Ramos (cell line): ENCODE measurements at regions not wholly inside any gene's neighbourhood (a gene's known extent, or its start where the extent isn't known, plus 50 kb on each side); places are given as distances from the start of the nearest gene placed in this dataset.
"Not testable (repeated sequence)": the region's sequence is repeated elsewhere in the genome, so short reads cannot be mapped to it uniquely, and the experiment has no call there.

Experiments used
- in situ Hi-C: fragments of 300-500 bp; cut with MboI; formaldehyde crosslinking; loops from one replicate; pipeline ENCODE4 v1.14.3; 2022; ENCODE audit warnings: low sequenced_read_pairs; ENCODE audit not compliant: unreplicated experiment

DNA sequence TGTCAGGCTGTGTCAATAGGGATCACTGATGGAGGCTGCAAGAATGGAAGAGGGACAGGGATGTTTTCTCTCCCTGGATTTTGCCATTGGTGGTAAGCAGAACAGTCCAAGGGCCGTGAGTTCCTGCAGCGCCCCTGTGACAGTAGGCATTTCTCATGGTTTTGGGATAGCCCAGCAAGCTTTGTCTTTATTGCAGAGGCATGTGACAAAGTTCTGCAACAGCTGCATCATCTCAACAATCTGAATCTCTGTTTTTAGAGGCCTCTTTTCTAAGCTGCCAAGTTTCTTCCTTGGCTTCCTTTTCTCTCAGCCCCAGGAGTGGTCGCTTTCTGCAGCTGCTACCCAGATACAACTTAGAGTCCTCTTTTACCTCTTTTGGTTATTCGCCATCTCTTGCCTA is 95.7 kb upstream of the TSHZ3 start:
- in situ Hi-C loops, result no loop called here

DNA sequence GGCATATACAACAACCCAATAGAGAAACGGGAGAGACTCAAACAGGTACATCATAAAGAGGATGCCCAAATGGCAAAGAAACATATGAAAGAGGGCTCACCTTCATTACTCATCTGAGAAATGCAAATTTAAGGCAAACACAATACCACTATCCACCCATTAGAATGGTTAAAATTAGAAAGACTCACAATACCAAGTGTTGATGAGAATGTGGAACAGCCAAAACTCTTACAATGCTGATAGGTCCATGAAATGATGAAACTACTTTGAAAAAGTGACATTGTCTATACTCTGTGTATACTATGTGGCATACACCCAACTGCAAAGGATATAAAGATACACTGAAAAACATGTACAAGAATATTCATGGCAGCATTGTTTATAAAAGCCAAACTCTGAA is 96.2 kb upstream of the TSHZ3 start:
- in situ Hi-C loops, result no loop called here

DNA sequence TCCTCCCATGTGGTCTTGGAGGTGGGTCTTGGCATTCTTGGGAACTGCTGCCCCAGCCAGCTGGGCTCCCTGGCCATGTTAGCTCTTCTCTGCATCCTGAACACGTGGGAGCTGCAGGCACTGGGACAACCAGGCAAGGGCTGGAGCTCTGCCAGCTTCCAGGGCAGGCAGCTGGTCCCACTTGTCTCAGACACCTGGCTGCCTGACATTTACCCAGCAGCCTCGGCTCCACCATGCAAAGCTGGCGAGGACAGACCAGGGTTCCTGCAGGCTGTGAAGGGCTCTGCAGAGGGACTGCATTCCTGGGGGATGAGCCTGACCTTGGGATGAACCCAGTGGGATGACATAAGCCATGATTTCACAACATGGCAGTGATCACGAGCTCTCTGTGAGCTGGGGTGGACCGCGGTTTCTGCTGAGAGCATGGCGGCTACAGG is 99.0 kb upstream of the TSHZ3 start:
- in situ Hi-C loops, result no loop called here

DNA sequence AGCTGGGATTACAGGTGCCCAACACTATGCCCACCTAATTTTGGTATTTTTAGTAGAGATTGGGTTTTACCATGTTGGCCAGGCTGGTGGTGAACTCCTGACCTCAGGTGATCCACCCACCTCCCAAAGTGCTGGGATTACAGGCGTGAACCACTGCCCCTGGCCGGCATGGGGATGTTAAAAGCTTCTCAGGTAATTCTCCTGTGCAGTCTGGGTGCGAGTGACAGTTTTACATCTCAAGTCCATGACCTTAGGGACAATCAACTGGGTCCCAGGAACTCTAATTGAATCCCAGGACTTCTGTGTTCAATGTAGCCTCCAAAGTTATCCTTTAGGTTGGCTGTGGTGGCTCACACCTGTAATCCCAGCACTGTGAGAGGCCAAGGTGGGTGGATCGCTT is 100.1 kb upstream of the TSHZ3 start:
- in situ Hi-C loops, result no loop called here

DNA sequence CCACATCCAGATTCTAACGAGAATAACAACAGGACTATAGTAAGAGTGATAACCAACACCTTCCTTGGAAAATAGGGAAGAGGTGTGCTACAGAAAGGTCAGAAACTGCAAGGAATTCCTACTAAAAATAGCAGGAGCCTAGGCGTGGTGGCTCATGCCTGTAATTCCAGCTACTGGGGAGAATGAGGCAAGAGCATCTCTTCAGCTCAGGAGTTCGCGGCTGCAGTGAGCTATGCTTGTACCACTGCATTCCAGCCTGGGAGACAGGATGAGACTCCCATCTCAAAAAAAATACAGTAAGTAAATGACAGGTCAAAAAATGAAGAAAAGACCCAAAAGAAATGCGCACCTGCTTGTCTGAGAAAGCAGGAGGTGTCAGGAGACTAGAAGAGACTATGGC is 101.5 kb upstream of the TSHZ3 start:
- in situ Hi-C loops, result no loop called here

DNA sequence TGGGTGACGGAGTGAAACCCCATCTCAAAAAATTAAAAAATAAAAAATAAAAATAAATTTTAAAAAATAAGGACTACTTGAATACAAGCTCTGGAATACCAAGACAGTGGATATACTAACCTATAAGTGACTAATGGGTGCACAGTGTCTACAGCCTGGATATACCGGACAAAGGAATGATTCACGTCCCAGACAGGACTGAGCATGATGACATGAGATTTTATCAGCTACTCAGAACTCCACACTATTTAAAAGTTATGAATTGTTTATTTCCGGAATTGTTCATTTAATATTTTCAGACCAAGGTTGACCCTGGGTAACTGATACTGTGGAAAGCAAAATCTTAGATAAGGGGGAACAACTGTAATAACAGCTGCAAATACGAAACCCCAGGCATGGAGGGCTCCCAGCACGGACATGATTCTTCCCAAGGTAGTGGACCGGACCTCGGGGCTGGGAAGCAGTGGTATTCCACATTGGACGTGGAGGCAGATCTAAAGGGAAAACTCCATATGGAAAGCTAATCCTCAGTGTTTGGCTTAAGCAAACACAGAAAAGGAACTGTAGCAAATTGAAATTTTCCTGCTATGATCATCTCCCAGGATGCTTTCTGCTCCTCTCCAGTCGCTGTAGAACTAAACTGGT is 102.6 kb upstream of the TSHZ3 start:
- in situ Hi-C loops, result no loop called here

DNA sequence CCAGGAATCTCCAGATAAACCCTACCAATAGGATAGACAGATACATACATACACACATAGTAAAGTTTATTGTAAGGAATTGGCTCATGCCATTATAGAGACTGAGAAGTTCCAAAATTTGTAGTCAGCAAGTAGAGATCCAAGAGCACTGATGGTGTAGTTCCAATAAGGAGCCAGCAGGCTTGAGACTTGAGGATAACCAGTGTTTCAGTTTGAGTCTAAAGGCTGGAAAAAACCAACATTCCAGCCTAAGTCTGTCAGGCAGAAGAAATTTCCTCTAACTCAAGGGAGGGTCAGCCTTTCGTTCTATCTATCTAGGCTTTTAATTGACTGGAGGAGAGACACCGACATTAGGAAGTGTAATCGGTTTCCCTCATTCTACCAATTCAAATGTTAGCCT is 110.2 kb upstream of the TSHZ3 start:
- in situ Hi-C loops, result no loop called here

DNA sequence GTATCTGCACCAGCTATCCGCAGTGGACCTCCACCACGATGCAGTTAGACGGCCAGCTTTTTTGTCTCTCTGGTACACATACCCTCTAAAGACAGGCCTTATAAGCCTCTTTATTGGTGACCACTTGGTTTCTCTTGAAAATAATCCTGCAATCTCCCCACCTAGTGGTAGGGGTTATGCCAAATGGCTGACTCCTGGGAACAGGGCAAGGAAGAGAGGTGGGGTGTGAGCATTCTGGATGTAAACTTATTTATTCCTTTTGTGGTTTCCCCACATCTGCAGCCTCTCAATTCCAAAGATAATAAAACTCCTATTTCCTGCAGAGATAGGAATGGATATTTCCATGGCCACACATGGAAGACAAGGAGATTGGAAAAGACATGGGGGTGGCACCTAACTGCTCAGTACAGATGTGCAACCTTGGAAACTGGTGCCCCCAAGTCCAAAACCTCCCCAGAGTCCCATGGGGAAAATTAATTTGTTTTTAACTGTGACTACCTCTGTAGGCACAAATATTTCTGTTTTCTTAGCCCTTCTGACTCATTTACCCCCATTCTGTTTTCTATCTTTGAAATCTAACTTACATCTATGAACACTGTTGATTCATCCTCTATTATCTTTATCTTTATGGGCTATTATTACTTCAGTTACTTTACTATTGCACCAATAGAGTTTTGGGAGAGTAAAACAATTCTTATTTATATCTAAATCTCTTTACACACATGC is 112.7 kb upstream of the TSHZ3 start:
- in situ Hi-C loops, result no loop called here

DNA sequence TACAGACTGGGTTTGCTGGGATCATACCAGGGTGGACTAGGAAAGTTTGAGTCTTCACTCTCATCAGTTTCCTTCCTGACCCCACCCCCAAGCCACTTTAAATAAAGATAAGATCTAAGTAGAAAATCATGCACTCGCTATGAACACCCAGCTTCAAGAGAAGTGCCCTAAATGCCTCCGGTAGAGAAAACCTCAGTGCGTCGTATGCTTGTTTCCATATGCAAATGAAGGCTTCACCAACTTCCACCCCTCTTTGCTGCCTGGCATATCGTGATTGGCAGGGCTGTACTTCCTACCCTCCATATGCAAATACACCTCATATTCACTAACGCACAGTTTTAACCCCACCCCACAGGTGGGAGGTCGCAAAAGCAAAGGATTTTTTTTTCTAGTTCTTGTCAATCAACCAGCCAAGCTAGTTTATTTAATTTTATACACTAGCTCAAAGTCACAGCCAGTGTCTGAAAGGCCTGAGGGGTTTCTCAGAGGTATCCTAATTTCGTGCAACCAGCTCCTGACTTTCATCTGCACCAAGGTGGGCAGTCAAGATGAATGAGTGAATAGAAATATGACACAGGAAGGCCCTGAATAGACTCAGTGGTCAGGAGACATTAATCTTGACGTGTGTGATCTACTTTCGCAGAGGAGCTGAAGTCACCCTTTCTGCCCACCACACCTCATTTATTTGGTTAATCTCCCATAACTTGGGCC is 121.1 kb upstream of the TSHZ3 start:
- in situ Hi-C loops, result no loop called here

DNA sequence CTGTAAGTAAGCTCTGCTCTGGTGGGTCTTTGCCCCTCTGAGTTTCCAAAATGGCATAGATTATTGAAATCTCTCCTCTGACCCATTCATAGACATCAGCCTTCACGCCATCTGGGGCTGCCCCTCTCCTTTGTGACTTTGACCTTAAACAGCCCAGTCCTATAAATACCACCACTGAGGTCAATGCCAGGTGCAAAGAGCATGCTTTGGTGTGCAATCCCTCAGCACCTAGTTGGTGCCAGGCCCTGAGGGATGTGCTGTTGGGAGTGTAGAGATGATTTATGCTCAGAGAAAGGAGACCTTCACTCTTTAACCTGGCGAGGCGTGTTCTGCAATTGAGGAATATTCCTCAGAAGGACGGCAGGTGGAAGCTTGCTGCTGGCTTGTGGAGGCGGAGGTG is 121.7 kb upstream of the TSHZ3 start:
- in situ Hi-C loops, result no loop called here

DNA sequence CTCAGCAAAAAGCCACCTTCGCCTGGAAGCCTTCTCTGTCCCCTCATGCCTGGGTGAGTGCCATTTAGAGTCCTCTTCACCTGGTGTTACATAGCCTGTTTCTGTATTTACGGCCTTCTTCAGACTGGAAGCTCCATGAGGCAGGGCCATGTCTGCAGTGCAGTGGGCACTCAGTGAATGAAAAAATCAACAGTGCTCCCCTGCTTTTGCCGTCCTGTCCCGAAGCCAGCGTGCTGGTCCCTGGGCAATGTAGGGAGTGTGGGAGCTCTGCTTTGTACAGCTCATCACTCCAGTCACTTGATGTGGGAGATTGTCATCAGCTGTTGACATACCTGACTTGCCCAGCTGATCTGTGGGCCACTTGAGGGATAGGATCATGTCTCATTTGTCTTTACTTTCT is 129.0 kb upstream of the TSHZ3 start:
- in situ Hi-C loops, result no loop called here

DNA sequence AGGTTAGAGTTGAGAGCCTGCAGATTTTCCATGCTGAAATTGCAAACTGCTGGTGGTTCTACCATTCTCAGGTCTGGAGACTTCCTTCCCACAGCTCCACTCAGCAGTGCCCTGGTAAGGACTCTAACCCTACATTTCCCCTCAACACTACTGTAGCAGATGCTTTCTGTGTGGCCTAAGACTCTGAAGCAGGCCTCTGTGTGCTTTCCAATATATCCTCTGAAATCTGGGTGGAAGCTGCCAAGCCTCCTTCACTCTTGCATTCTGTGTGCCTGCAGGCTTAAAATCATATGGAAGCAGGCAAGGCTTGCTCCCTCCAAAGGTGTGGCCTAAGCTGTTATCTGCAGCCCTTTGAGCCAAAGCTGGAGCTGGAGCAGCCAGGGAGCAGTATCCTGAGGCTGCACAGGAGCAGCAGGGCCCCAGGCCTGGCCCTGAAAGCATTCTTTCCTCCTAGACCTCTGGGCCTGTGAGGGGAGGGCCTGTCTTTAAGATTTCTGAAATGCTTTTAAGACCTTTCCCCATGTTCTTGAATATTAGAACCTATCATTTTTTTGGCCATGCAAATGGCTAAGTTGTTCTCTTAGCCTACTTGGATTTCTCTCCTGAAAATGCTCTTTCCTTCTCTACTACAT is 134.1 kb upstream of the TSHZ3 start:
- in situ Hi-C loops, result no loop called here

DNA sequence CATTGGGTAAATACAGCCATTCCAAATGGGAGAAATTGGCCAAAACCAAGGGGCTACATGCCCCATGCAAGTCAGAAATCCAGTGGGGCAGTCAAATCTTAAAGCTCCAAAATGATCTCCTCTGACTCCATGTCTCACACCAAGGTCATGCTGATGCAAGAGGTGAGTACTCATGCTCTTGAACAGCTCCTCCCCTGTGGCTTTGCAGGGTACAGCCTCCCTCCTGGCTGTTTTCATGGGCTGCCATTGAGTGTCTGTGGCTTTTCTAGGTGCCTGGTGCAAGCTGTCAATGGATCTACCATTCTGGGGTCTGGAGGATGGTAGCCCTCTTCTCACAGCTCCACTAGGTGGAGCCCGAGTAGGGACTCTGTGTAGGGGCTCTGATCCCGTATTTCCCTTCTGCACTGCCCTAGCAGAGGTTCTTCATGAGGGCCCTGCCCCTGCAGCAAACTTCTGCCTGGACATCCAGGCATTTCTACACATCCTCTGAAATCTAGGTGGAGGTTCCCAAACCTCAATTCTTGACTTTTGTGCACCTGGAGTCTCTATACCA is 135.7 kb upstream of the TSHZ3 start:
- in situ Hi-C loops, result not testable (repeated sequence)

DNA sequence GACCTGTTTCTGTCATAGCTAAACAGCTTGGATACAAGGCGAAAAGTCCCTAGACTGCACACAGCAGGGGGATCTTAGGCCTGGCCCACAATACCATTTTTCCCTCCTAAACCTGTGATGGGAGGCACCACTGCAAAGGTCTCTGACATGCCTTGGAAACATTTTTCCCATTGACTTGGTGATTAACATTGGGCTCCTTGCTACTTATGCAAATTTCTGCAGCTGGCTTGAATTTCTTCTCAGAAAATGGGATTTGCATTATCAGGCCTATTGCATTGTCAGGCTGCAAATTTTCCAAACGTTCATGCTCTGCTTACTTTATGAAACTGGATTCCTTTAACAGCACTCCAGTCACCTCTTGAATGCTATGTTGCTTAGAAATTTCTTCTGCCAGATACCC is 136.2 kb upstream of the TSHZ3 start:
- in situ Hi-C loops, result no loop called here

DNA sequence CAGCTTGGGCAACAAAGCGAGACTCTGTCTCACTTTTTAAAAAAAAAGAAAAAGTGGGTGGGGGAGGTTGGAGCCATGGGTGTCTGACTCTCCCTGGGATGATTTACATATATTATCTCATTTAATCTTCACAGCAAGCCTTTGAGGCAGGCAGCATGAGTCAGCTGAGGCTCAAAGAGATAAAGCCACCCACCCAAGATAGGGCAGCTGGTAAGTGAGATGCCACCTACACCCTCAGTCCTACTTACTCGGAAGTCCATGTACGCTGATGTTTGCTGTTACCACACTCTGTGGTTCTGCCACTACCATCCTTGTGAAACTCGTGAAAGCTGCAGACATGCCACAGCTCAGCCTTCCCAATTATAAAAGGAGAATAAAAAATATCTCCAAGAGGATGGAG is 142.0 kb upstream of the TSHZ3 start:
- in situ Hi-C loops, result no loop called here

DNA sequence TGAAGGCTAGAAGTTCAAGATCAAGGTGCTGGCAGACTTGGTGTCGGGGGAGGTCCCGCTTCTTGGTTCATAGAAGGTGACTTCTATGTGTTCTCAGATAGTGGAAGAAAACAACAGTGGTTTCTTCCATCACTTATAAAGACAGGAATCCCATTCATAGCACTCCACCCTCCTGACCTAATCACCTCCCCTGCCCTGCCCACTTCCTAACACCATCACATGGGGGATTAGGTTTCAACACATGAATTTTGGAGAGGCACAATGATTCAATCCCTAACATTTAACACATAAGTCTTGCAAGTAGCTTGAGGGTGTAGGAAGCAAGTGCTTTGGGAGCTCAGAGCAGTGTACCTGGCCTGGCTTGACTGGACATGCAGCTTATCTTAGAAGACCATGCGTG is 142.8 kb upstream of the TSHZ3 start:
- in situ Hi-C loops, result no loop called here

DNA sequence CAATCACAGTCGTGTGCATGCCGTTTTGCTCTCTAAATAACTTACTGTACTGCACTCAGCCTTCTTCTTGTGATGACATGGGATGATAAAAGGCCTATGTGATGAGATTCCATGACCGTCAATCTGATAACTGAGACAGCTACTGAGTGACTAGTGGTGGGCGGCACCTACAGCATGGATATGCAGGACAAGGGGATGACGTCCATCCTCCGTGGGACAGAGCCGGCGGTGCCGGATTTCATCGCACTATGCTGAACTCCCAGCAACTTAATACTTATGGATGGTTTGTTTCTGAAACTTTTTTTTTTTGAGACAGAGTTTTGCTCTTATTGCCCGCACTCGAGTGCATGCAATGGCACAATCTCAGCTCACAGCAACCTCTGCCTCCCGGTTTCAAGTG is 146.8 kb upstream of the TSHZ3 start:
- in situ Hi-C loops, result no loop called here

DNA sequence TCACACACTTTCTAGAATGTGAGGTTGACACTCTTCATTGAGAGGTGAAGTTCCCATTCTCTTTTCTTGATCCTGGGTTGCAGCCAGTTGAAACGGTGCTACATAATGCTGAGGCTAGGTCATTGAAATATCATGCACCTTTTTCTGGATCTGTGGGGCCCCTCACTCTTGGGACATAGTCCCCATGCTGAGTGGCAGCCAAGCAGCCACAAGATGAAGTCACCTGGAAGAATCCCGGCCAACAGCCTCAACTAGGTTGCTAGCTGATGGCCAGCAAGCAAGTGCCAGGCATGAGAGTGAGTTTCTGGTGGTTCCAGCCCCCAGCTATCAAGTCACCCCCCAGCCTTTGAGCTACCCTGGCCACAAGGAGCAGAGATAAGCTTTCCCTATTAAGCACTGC is 148.5 kb upstream of the TSHZ3 start:
- in situ Hi-C loops, result no loop called here

DNA sequence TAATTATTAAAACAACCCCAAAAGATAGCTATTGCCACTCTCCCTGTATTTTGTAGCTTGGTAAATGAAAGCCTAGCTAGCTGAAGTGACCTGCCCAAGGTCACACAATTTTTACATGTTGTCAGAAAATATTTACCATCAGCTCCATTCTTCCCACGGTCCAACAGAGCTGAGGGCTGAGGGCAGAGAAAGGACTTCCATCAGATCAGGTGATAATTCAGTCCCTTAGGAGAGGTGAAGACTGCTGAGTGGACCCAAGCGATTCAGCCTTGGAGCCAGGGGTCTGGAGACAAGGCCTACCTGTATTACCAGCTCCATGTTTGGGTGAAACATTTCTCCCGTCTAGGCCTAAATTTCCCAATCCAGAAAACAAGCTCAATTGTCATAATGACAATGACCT is 149.5 kb upstream of the TSHZ3 start:
- in situ Hi-C loops, result no loop called here

DNA sequence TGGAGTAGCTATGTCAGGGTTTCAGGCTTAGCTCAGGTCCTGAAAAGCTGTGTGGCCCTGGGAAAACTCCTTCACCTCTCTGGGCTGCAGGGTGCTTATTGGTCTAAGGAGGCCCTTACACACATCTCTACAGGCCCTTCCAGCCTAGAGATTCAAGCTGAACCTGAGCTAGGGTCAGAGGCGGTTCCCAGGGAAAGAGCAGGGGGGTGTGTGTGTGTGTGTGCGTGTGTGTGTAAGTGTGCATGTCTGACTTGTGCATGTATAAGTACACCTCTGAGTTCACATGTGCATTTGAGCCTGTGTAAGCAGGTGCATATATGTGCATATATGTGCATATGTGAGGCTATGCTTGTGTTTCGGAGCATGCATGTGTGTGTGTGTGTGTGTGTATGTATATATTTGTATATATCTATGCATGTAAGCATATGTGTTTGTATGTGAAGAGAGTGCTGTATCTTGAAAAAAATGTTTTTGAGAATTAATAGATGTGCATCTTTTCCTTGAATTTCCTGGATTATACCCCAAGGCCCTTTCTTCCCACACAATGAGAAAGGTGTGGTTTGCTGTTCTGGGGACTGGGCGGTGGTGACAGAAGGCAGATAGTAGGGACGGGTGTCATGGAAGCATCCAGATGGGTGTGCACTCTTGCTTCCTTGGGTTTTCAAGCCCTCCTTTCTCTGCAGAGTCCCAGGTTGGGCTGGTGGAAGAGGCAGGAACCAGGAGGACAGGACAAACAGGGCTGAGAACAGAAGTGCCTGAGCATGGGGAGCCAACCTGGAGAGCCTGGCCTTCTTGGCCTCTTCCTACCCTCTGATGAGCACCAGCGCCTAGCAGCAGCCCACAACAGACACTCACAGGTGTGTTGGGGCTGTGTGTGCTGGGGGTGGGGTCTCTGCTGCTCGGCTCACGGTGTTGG is 150.3 kb upstream of the TSHZ3 start:
- in situ Hi-C loops, result no loop called here
